NOMO-1 treated with dmso at 0.1 percent for 144 hours (cell line): ENCODE measurements at regions not wholly inside any gene's neighbourhood (a gene's known extent, or its start where the extent isn't known, plus 50 kb on each side); places are given as distances from the start of the nearest gene placed in this dataset.

Experiments used
- DNase-seq: peaks from one replicate; lab custom pipeline; 2025; ENCODE audit not compliant: unreplicated experiment; lab: John Stamatoyannopoulos, UW

- DNase-seq: no peak
Measured at GRCh38 chr7:156109988-156110387, 297.7 kb upstream of the SHH start.

DNA sequence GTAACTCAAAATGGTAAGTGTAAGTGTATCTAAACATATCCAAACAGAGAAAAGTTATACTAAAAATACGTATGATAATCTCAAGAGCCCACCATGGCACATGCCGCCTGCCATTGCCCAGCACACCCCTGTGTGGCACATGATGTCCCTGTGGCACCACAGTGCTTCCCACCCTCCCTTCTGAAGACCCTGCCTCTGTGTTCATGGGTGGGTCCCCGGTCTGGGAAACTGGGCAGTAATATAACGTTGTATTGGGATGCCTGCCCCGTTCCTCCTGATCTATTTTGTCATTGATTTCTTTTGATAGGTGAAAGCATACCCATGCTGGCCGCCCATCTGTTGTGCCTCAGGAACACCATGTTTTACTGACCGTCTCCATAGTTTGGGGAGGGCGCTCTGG, 296.8 kb upstream of the SHH start:
- DNase-seq: no peak

DNA sequence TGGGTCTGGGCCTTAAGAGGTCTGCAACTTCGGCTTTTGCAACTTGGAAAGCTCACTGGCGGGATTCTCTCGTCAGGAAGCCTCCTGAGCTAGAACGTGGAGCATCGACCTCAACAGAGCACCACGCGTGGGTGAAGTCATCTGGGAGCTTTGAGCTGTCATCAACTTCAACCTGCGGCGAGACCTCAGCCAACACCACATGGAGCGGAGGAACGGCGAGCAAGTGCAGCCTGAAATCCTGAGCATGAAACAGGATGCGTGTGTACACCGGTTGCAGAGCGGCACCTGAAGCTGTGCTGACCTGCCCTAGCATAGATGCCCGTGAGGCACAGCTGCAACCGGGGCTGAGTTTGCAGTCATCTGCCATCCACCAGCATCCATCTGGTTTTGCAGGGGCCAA, 295.7 kb upstream of the SHH start:
- no peak for DNase-seq

GRCh38 chr7:156106107-156106426, 293.8 kb upstream of the SHH start:
- no peak for DNase-seq

GRCh38 chr7:156105337-156106106, 293.3 kb upstream of the SHH start:
- no peak for DNase-seq

- DNase-seq: no peak
Measured at GRCh38 chr7:156104501-156105336, 292.5 kb upstream of the SHH start.

DNA sequence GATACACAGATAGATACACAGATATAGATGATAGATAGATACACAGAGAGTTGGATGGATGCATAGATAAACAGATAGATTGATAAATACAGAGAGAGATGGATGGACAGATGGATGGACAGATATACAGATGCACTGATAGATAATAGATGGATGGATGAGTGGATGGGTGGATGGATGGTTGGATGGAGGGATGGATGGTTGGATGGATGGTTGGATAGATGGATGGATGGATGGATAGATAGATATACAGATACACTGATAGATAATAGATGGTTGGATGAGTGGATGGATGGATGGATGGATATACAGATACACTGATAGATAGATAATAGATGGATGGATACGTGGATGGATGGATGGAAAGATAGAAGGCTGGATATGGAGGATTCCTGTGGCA, 290.0 kb upstream of the SHH start:
- DNase-seq: no peak

- no peak for DNase-seq
Measured at GRCh38 chr7:156101355-156101754, 289.1 kb upstream of the SHH start.

DNA sequence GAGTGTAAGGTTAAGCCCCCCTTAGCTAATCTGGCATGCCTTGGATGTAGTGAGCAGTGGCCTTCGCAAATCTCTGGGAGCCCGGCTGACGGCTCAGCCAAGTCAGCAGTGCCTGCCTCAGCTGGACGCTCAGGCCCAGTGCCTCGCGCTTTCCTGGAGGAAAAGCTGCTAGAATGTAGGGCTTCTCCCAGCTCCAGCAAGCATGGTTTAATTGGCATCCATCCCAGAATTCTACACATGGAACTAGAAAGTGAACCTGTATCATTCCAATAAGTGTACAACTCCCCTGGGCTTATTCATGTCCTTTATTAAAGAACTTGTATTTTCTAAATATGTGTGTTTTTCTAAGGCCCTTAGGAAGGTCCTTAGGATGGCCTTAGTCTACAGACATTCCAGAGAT, 287.8 kb upstream of the SHH start:
- DNase-seq: no peak

DNA sequence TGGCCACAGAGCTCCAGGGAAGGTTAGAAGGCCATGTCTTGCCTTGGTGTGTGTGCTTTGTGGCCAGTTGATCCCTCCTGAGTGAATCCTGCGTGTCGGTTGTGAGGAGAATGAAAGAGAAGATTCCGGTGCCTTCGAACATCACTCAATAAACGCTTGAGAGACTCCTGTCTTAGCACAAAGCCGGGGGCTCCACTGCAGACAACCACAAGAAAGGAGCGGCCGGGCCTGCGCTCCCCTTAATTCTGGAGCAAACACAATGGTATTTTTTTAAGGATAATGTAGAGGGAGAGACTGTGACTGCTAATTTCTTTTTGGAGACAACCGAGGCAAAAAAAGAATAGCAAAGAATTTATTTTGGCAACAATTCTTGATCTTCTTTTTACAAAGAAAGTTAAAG, 286.8 kb upstream of the SHH start:
- DNase-seq: no peak

- no peak for DNase-seq
Measured at GRCh38 chr7:156096771-156097538, 284.7 kb upstream of the SHH start.

DNA sequence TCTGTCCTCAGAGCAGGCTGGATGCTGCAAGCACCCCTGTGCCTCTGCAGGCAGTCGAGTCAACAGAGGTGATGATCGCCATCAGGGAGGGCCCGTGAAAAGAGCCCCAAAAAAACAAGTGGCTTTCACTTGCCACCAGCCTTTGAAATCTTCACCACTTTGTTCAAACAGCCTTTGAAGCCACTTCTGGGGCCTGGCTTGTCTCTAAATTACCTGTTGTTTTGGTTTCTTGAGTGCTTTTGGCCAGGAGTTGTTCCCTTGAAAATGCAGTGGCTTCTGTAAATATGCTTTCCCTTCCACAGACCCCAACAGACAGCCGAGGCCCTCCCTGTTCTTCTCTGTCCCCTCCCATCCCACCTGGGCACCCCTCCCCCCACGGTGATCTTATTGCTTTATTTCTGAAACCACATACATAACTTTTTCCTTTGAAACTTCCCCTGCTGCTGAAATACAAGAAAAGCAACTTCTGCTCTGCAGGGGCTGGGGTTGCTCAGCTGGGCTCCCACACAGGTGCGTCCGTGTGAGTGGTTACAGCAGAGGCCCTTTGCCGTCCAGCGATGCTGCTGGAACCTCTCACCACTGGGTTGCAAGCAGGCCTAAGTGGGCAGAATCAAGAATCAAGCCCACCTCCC, 283.8 kb upstream of the SHH start:
- no peak for DNase-seq

- DNase-seq: no peak
Measured at GRCh38 chr7:156094350-156095146, 282.3 kb upstream of the SHH start.

DNA sequence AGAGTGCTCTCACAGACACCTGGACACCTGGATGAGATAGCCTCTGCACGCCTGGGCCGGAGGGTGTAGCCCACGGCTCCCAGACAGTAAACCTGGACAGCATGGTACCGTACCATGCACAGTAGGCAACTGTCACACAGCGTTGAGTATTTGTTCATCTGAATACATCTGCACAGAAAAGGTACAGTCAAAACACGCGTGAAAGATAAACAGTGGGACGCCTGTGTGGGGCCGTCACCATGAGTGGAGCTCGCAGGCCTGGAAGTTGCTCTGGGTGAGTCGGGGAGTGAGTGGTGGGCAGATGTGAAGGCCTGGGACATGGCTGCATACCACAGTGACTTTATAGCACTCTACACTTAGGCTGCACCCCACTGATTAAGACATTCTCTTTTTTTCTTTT, 280.0 kb upstream of the SHH start:
- DNase-seq: no peak

- no peak for DNase-seq
Measured at GRCh38 chr7:156091519-156092080, 279.3 kb upstream of the SHH start.

GRCh38 chr7:156090988-156091387, 278.7 kb upstream of the SHH start:
- no peak for DNase-seq

DNA sequence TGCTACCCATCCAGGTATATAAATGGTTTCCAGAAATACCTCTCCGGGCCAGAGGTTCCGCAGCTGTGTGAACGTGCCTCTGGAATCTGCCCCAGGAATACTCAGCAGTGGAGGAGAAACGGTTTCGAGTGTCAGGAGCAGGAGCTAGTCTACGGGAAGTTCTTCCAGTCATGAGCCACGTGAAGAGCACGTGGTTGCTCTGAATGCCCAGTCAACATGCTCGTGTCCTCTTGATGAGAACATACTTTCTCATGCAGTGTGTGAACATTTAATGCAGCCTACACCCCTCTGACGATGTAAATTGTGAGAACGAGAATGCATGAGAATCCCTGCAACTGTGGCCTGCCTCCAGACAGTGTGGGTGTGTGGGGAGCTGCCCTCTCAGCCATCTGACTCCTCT, 277.0 kb upstream of the SHH start:
- no peak for DNase-seq

DNA sequence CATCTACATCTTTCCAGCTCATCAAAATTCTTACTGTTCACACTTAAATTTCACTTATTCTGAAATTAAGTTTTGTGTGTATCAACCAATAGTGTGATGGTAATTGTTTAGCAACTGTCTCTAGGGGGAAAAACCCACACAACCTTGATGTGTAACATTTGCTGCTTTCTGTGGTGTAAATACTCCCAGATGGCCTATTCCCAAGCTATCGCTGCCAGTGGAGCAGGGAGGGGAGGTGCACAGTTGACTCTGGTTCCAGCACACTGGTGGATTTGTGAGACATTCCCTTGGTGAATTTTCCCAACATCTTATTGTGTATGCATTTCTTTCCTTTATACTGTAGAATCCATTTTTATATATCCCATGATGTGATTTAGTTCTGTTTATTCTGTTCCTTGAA, 275.9 kb upstream of the SHH start:
- DNase-seq: no peak

GRCh38 chr7:156082048-156083040, 270.1 kb upstream of the SHH start:
- no peak for DNase-seq
